ENCODE measurements at regions not wholly inside any gene's neighbourhood (a gene's known extent, or its start where the extent isn't known, plus 50 kb on each side); places are given as distances from the start of the nearest gene placed in this dataset.
"Not testable (repeated sequence)": the region's sequence is repeated elsewhere in the genome, so short reads cannot be mapped to it uniquely, and the experiment has no call there.

- DNase-seq, result no peak
These were observed 144.4 kb upstream of the THUMPD2 start for GRCh38 chr2:39923455-39923854.

DNA sequence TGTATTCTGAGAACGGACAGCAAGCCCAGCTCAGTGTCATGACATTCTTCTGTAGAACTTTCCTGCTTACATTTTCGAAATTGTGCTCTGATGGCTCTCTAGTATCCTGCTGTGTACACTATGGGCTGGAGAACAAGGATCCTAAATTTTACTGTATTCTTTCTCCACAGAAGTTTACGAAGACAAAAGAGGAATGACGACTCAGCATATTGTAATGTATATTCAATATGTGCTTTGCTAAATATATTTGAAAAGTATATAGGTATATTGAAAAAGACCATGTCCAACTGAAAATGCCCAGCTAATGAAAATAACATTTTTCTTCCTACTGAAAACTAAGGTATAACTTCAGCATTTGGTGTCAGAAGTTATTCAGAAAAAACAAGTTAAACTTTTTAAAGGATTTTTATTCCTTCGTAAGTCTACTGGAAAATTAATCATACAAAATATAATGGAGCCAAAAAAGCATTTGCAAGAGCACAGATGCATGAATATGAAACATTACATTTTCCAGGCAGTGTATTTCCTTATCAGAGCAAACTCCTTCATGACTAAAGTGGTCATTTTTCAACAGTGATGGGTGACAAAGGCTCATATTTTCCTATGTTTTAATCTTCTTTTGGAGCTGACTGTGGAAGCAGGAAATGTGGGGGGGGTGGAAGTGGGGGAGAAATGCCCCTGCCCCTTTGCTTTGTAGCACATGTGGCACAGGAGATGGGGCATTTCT is 143.8 kb upstream of the THUMPD2 start:
- DNase-seq, result no peak

- DNase-seq, result no peak
These were observed 141.3 kb upstream of the THUMPD2 start for GRCh38 chr2:39920307-39920801.

- DNase-seq, result no peak
These were observed 140.7 kb upstream of the THUMPD2 start for GRCh38 chr2:39919511-39920306.

- DNase-seq, result no peak
These were observed 139.8 kb upstream of the THUMPD2 start for GRCh38 chr2:39918886-39919285.

GRCh38 chr2:39917371-39917770 is 138.3 kb upstream of the THUMPD2 start:
- not testable (repeated sequence) for DNase-seq

DNA sequence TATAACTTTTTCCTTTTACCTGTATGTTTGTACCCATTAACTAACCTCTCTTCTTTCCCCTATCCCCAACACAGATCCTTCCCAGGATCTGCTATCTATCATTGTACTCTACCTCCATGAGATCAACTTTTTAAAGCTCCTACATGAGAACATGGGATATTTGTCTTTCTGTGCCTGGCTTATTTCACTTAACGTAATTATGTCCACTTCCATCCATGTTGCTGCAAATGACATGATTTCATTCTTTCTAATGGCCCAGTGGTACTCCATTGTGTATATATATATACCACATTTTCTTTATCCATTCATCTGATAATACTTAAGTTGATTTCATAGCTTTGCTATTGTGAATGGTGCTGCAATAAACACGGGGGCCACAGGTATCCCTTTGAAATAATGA is 135.9 kb upstream of the THUMPD2 start:
- DNase-seq, result no peak

- DNase-seq, result peak; percentile 74
These were observed 134.8 kb upstream of the THUMPD2 start for GRCh38 chr2:39913648-39914461.

DNA sequence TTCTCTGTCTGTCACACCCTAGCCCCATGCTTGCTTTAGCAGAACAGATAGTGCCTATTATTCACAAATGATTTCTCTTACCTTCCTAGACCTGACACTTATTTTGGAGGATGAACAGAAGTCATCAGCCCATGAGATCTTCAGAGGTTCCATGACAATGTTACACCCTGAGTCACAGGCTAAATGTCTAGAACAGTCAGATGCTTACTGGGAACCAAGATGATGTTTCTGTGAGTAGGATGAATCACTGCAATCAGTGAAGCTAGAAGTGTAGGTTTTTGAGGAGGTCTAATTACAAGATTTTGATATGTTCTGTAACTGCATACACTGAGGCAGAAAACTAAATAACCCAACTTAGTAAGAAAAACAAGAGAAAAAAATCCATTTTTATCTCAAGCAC is 123.0 kb upstream of the THUMPD2 start:
- DNase-seq, result no peak

GRCh38 chr2:39898934-39899333 is 119.9 kb upstream of the THUMPD2 start:
- DNase-seq, result no peak

GRCh38 chr2:39897273-39897672 is 118.2 kb upstream of the THUMPD2 start:
- no peak for DNase-seq

DNA sequence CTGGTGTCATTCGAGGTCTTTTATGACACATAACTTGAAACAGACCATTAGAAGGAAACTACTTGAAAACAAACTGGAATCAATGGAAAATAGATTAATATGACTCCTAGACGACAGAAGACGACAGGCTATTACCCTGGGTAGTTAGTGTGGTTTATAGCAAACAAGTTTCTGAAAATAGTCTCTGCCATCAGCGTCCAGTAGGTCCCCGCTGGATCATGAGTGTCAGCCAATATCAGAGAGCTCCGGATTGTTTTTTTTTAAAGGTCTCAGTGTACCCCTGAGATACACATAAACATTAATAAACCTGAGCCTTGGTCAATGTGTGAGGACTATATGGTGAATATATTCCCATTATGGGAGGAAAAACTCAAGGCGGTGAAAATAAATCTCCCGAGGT is 115.0 kb upstream of the THUMPD2 start:
- DNase-seq, result no peak

DNA sequence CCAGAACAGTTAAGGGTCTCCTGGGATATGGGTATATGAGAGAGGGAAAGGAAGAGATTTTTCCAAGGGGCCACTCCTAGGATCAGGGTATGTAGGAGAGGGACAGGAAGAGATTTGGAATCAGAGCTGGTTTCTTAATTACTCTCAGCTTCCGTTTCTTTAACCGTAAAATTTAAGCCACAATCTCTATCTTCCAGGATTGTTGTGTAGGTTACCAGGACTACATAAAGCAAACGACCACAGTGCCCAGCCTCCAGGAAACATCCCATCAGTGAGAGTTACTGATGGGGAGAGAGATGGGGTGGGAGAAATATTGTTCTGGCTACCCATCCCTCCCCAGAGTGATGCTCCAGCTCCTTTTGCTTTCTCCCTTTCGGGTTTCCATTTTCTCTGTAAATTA is 114.6 kb upstream of the THUMPD2 start:
- DNase-seq, result no peak

GRCh38 chr2:39881948-39882347 is 102.9 kb upstream of the THUMPD2 start:
- DNase-seq, result no peak

DNA sequence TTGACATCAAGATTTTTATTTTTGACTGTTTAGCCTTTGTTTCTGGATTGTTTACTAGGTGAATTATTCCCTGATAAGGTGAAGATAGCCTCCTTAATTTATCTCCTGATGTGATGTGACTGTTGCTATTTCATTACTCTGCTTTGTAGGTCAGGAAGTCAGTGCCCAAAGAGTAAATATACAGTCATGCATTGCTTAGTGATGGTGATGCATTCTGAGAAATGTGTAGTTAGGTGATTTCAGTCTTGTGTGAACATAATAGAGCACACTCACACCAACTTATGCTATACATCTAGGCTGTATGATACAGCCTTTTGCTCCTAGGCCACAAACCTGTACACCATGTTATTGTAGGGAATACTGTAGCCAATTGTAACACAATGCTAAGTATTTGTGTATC is 102.4 kb upstream of the THUMPD2 start:
- DNase-seq, result no peak

- DNase-seq, result not testable (repeated sequence)
These were observed 99.9 kb upstream of the THUMPD2 start for GRCh38 chr2:39879001-39879400.

DNA sequence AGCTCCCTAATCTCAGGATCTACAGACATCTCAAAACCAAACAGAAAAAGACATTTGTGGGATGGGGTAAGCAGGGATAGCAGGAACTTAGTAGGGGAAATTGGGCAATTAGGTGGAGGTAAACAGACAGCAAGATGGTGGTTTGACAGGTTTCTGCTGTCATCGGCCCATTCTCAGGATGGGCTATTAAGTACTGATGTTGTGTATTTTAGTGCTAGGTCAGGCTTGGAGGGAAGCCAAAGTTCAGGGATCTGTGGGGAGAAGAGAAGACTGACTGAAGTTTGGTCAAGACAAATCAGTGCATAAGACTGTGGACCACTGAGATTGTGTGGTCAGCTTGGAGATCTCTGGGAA is 96.8 kb upstream of the THUMPD2 start:
- no peak for DNase-seq

DNA sequence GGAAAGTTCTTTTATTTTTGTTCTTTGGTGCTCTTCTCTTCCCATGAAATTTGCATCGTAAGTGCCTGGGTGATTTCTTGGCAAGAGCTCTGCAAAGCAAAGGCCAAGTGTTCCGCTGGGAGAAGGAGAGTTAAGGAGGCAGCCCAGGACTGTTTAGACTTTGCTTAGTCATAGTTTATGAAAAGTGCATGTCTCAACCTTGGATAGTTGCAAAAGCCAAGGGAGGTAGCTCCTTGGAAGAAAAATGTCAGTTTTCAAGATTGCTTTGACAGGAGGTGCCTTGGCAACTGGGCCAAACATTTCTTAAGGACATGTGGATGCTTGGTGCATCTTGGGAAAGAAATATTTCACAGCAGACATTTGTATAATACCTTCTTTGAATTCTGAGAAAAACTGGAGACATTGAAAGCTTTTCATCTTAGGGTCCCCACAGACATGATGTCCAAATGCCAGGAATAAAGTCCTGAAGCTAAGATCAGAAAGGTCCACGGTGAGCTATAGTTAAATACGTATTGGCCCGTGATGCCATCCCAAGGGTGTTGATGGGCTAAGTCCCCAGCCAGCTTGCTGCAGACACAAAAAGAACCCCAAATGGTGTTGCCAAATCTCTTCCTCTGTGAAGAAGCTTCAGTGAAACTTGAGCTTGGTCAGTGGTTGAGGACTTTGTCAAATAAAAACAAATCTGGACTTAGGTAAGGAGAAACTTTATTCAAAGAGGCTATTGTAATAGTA is 96.3 kb upstream of the THUMPD2 start:
- DNase-seq, result no peak

- no peak for DNase-seq
These were observed 95.2 kb upstream of the THUMPD2 start for GRCh38 chr2:39874236-39874635.

- no peak for DNase-seq
These were observed 94.5 kb upstream of the THUMPD2 start for GRCh38 chr2:39873586-39873985.

GRCh38 chr2:39872748-39873147 is 93.7 kb upstream of the THUMPD2 start:
- DNase-seq, result no peak

GRCh38 chr2:39871291-39871761 is 92.3 kb upstream of the THUMPD2 start:
- no peak for DNase-seq

GRCh38 chr2:39870871-39871270 is 91.8 kb upstream of the THUMPD2 start:
- DNase-seq, result no peak
